ENCODE measurements at regions not wholly inside any gene's neighbourhood (a gene's known extent, or its start where the extent isn't known, plus 50 kb on each side); places are given as distances from the start of the nearest gene placed in this dataset.
"Not testable (repeated sequence)": the region's sequence is repeated elsewhere in the genome, so short reads cannot be mapped to it uniquely, and the experiment has no call there.

DNA sequence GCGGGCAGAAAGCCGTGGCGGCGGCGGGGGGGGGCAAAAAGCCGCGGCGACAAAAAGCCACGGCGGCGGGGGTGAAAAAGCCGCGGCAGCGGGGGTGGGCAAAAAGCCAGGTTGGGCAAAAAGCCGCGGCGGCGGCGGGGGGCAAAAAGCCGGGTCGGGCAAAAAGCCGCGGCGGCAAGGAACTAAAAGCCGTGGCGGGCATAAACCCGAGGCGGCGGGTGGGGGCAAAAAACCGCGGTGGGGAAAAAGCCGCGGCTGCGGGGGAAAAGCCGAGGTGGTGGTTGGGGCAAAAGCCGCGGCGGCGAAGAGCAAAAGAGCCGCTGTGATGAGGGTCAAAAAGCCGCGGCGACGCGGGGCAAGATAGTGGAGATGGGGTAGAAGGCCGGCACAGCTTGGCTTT is 1834.2 kb downstream of the FOXD4L5 start:
- not testable (repeated sequence) for H3K4me3 ChIP-seq (replicated peaks; ENCODE audit: low read depth, low read length); DNase-seq (ENCODE audit: low read depth)

DNA sequence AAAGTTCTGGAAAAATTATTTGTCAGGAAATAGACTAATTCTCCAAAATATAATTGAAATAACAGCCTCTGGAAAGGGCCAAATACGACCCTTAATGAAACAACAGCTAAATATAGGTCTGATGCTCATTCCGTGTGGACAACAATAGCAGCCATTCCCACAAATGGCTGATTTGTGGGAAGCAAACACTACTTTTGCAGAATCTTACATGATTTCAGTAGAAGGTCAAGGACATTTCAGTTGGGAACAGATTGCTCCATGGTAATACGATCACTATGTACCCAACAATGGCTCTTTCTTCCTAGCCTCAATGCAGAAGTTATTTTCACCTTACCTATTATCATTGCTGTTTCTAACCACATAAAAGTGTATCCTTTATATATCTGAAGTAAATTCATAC is 1859.9 kb downstream of the FOXD4L5 start:
- not testable (repeated sequence) for H3K4me3 ChIP-seq (replicated peaks; ENCODE audit: low read depth, low read length); DNase-seq (ENCODE audit: low read depth)

DNA sequence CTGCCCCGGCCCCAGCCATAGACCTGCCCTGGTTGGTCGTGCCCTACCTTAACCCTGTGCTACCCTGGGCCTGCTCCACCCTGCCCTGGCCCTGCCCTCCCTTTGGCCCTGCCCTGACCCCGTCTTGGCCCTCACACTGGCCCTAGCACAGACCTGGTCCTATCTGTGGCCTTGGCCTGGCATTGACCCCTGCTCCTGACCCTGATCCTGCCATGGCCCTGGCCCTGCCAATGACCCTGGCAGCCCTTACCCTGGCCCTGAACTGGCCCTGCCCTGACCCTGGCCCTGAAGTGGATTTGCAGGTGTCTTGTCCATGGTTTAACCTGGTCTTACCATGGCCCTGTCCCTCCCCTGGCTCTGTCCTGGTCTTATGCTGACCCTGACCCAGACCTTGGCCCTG is 1894.1 kb downstream of the FOXD4L5 start:
- DNase-seq (ENCODE audit: low read depth); H3K4me3 ChIP-seq (replicated peaks; ENCODE audit: low read depth, low read length): not testable (repeated sequence)

DNA sequence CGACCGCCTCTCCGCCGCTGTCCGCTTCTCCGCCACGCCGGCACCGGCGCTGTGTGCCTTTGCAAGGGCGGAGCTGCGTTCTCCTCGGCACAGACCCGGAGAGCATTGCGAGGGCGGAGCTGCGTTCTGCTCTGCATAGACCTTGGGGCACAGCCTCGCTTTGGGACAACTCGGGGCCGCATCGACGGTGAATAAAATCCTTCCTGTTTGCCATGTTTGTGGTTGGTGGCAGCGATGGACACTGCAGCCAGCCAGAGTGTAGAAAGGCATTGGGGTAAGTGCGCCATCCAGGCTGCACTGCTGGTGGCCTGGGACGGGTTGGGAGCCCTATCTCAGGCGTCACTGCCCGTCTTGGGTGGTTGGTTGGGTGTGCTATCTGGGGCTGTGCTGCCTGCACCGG is 1899.5 kb downstream of the FOXD4L5 start:
- DNase-seq (ENCODE audit: low read depth), result not testable (repeated sequence)

DNA sequence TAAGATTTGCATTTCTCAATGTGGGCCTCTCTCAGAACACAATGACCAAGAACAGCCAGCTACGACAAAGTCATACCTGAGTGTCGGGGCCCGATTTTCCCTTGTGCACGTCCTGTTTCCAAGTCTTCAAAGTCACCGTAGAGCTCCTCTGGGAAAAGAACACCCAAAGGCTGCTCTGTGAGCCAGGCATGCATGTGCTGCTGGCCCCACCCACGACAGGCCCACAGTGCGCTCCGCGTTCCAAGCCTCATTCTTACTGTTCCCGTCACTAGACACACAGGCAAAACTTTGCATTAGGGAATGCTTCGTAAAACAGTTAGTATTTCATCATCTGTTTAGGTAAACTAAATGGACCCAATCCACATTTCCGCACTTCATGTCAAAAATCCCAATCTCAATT is 1905.1 kb downstream of the FOXD4L5 start:
- DNase-seq (ENCODE audit: low read depth); H3K4me3 ChIP-seq (replicated peaks; ENCODE audit: low read depth, low read length): not testable (repeated sequence)

More for the DNA sequence above, 1899.5 kb downstream of the FOXD4L5 start:
- H3K4me3 ChIP-seq (replicated peaks; ENCODE audit: low read depth, low read length), result peak overlapping the region; percentile 12

DNA sequence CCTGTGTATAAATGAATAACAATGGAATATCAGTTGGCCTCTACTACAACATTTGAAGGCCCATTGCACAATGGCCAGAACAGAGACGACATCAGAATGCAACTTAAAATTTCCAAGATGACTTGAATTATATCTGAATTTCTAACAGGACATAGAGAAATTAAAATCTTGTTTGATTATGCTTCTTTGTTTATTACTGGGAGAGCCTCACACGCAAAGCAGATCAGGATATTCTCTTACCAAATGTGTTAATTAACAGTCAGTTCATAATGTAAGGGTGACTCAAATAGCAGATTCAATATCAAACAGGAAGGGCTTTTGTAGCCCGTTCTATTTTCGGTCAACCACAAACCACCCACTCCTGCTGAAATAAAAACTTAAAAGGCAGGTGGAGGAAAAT is 1930.8 kb downstream of the FOXD4L5 start:
- H3K4me3 ChIP-seq (replicated peaks; ENCODE audit: low read depth, low read length); DNase-seq (ENCODE audit: low read depth): not testable (repeated sequence)

DNA sequence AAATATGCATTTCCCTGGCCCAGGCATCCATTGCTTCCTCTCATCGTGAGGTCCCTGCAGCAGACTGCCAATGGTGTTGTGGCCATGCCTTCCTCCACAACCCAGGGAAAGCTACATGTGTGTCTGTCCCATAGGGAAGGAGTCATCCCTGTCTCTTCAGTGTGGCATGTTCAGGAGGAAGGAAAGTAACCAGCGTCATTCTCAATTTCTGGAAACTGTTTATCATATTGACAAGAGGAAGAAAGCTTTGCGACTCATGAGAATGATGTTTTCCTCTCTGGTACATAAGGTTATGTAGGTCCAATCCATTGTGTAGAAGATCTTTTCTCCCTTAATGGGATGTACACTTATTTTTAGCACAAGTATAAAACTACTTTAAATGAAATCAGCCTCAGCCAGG is 1937.7 kb downstream of the FOXD4L5 start:
- not testable (repeated sequence) for H3K4me3 ChIP-seq (replicated peaks; ENCODE audit: low read depth, low read length)

DNA sequence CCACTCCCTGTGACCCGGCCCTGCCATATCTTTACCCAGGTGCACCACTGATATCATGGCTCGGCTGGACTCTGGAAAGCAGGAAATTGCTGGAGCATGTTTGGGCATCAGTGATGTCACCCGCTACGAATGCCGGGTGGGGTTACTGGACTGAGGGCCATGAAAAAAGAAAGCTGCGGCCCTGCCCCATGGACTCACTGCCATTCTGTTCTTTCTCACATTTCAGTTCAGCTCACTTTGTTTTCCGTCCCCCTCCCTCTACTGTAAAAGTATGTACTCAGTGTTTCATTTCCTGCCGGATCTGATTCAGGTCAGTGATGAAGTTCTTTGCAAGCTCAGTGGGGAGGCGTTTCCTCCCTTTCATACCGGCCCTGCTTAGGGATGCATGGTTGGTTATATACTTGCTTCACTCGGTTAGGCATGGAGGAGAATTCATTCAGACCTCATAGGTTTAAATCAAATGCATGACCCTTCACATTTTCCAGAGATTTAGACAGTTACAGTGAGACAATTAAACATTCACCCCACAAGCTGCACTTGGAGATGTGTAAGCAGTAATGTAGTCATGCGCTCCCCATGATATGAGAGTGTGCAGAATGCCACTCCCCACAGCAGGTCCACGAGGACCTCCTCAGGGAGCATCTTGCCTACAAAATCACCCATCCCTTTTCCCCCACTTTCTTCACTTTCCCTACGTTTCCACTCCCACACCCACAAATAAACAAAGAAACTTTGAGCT is 1938.5 kb downstream of the FOXD4L5 start:
- DNase-seq (ENCODE audit: low read depth), result peak; percentile 91
- not testable (repeated sequence) for H3K4me3 ChIP-seq (replicated peaks; ENCODE audit: low read depth, low read length)

More for the DNA sequence above, 1937.7 kb downstream of the FOXD4L5 start:
- DNase-seq (ENCODE audit: low read depth), result not testable (repeated sequence)

DNA sequence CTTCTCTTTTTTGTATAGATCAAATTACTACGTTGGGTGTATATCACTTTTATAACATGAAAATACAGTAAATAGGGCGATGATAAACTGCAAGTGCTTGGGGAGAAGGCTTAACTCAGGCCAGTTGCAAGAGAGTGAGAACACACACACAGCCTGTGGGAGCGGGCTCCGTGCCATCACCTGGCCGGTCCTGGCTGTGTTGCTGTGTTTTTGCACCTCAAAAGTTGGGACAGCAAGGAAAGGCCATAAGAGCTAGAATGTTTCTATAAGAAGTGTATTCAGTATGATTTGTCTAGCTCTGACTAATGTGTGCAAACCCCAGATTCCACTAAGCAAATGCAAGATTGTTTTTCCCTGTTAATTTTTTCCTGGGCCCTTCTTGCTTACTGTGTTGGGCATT is 1940.6 kb downstream of the FOXD4L5 start:
- not testable (repeated sequence) for H3K4me3 ChIP-seq (replicated peaks; ENCODE audit: low read depth, low read length); DNase-seq (ENCODE audit: low read depth)

DNA sequence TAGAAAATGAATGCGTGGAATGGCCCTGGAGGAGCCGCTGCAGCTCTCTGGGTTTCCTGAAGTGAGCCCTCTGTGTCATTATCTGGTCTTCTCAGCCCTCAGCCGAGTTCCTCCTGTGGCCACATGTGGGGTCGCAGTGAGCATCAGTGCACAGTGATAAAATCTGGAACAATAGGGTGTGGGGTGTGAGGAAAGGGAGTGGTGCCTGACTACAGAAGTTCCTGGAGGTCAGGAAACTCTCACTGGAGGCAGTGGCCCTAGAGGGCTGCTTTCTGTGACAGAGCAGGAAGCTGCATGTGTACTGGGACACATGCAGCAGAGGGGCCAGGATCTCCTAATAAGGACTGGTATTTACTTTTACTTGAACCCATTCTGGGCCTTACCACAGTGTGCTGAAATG is 1942.5 kb downstream of the FOXD4L5 start:
- DNase-seq (ENCODE audit: low read depth), result peak; percentile 60

DNA sequence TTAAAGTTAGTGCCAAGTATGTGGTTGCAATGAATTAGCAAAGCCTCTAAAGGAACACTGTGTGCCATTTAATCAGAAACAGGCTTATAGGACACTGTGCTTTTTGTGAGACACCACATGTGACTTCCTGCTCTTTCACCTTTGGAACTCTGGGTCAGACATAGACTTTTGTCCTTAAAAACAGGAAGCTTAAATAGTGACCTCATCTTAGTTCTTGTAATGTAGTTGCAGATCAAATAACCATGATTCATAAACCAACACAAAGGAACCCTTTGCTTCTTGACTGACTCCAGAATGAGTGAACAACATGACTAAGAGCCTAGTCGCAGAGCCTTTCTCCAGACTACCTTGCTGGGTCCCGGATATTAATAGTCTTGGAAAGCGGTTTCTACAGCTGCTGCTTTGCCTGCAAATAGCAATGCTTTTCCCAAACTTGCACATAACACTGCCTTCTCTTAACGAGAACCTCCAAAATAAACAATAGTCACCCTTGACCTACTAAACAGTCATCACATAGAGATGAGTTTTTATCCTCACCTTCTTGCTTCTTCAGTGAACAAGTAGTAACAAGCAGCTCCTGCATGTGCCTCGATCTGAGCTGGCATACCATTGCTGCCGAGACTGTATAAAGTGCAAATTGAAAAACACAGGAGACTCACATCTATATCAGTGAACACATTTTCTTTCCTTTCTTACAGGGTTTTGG is 1947.0 kb downstream of the FOXD4L5 start:
- not testable (repeated sequence) for H3K4me3 ChIP-seq (replicated peaks; ENCODE audit: low read depth, low read length)
- DNase-seq (ENCODE audit: low read depth), result peak; percentile 58

More for the DNA sequence above, 1942.5 kb downstream of the FOXD4L5 start:
- not testable (repeated sequence) for H3K4me3 ChIP-seq (replicated peaks; ENCODE audit: low read depth, low read length)

DNA sequence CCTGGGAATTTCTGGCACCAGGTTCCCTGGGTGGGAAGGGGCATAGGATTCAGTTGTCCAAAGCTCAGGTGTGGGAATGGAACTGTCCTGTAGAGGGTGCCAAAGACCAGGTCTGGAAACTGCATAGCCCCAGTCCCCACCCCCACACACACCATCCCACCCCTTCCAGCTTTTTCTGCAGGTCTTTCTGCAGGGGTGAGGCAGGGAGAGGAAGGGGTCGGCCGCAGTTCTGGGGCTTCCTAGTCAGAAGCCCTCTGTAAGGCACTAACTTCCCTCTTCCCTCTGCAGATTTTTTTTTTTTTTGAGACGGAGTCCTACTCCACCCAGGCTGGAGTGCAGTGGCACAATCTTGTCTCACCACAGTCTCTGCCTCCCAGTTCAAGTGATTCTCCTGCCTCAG is 1949.7 kb downstream of the FOXD4L5 start:
- H3K4me3 ChIP-seq (replicated peaks; ENCODE audit: low read depth, low read length); DNase-seq (ENCODE audit: low read depth): not testable (repeated sequence)

DNA sequence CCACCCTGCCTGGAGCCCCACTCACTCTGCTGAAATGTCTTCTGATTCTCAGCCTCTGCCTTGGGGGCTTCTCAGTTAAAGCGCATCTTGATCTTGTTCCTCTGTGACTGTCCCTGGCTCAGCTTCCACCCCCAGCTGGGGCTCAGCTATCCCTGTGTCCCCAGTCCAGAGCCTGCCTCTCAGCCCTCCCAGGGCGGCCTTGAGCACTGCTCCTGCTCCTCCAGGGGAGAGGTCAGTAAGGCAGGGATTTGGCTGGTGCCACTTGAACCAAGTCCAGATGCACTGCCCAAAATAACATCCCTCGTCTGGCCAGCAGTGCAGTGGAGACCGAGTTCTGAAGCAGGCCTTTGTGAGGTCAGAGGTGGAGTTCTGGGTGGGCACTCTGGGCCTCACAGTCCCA is 1950.8 kb downstream of the FOXD4L5 start:
- H3K4me3 ChIP-seq (replicated peaks; ENCODE audit: low read depth, low read length); DNase-seq (ENCODE audit: low read depth): not testable (repeated sequence)

DNA sequence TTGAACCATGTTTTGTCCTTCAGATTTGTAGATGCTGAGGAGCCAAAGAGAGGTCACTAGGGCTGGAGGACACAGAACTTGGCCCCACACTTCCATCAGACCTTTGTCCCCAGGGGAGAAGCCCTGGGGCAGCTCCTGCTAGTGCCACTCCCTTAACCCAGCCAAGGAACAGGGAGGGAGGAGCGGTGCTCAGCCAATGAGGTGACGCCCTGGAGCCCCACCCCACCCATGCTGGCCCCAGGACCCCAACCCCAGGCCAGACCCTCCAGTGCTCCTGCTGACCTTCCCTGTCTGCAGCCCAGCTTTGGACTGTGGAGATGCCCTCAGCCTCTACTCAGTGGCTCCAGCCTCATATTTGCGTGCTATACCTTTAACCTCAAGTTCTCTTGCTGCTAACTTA is 1951.9 kb downstream of the FOXD4L5 start:
- not testable (repeated sequence) for DNase-seq (ENCODE audit: low read depth); H3K4me3 ChIP-seq (replicated peaks; ENCODE audit: low read depth, low read length)

DNA sequence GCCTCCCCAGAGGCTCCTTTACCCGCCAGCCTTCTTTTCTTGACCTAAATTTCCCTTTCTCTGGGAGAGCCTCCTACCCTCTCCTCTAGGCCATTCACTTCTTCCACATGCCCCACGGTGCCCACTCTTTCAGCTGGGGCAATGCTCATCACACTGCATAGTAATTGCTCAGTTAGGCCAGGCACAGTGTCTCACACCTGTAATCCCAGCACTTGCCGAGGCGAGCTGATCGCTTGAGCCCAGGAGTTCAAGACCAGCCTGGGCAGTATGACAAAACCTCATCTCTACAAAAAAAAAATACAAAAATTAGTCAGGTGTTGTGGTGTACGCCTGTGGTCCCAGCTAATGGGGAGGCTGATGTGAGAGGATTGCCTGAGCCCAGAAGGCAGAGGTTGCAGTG is 1956.7 kb downstream of the FOXD4L5 start:
- H3K4me3 ChIP-seq (replicated peaks; ENCODE audit: low read depth, low read length); DNase-seq (ENCODE audit: low read depth): not testable (repeated sequence)

DNA sequence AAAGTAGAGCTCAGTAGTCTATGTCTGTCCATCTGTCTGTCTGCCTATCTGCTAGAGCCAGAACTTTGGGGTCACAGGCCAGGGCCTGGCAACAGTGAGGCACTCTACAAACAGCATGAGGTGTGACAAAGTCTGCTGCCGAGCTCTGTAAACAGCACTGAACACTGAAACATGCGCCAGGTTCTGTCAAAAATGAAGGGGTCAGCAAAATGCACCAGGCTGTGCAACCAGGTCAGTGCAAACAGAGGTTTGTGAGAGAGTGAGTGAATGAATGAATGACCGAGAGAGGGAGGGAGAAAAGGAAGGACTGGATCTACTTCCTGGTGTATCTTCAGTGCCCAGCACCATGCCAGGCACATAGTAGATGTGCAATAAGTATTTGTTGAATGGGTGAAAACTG is 1957.8 kb downstream of the FOXD4L5 start:
- DNase-seq (ENCODE audit: low read depth), result not testable (repeated sequence)

DNA sequence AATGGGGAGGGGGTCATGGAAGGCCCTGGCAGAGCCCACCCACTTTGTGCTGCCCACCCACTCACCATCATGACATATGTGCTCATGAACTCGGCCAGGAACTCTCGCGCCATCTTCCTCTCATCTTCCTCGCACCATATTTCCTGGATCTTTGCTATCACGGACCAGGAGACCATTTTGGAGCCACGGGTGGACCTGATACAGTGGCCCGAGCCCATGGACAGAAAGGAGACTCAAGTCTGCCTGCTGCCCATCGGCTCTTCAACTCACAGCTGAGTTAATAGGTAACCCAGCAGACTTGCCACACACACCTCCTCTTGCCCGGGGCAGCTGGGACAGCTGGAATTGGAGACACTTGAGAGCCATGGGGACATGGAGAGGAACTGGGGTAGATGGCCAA is 1958.3 kb downstream of the FOXD4L5 start:
- not testable (repeated sequence) for H3K4me3 ChIP-seq (replicated peaks; ENCODE audit: low read depth, low read length); DNase-seq (ENCODE audit: low read depth)

More for the DNA sequence above, 1957.8 kb downstream of the FOXD4L5 start:
- not testable (repeated sequence) for H3K4me3 ChIP-seq (replicated peaks; ENCODE audit: low read depth, low read length)

DNA sequence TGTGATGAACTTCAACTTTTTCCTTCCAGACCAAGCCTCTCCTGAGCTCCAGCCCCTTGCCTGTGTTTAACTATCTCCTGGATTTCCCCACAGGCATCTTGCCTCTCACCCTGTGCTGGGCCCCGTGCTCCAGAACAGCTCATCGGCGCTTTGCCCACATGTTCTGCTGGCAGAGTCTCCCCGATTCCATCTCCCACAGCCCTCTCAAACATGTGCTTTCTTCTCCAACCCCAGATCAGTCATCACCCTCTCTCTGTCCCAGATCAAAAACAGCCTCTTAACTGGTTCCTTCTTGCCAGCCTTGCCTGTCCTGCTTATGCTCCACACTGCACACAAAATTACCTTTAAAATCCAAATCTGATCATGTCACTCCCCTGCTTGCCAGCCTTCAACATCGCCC is 1959.3 kb downstream of the FOXD4L5 start:
- not testable (repeated sequence) for DNase-seq (ENCODE audit: low read depth); H3K4me3 ChIP-seq (replicated peaks; ENCODE audit: low read depth, low read length)

DNA sequence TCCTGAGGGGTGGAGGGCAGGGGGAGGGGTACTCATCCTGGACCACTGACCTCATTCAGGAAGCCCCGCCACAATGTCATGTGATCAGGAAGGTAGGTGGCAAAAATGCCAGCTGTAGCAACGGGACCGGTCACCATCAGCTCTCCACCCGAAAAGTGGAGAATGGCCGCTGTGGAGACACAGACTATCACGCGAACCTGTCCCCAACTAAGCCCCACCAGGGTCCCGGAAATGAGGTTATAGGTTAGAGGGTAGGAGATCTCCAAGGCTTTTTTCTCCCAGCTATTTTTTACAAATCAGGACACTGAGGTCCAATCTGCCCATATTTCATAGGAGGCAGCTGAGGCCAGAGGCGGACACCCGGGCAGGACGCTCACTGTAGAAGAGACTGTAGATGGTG is 1966.9 kb downstream of the FOXD4L5 start:
- not testable (repeated sequence) for H3K4me3 ChIP-seq (replicated peaks; ENCODE audit: low read depth, low read length)

DNA sequence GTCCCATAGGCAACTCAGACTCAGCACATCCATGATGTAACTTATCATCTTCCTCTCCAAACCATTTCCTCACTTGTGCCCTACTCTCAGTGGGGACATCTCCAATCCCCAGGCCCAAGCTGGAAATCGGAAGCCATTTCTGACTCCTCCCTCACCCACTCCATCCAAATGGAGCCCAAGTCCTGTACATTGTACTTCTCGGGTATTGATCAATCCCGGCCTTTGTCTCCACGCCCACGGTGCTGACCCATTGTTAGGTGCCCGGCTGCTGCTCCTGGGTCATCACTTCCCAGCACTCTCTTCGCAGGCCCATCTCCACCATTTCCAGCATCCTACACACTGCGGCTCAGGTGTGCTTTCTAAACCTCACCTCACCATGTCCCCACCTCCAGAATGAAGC is 1969.6 kb downstream of the FOXD4L5 start:
- not testable (repeated sequence) for DNase-seq (ENCODE audit: low read depth); H3K4me3 ChIP-seq (replicated peaks; ENCODE audit: low read depth, low read length)

More for the DNA sequence above, 1966.9 kb downstream of the FOXD4L5 start:
- not testable (repeated sequence) for DNase-seq (ENCODE audit: low read depth)

All from fibroblast of pulmonary artery (primary cell).